Heart left ventricle (tissue), 16 donors: ENCODE measurements at regions not wholly inside any gene's neighbourhood (a gene's known extent, or its start where the extent isn't known, plus 50 kb on each side); places are given as distances from the start of the nearest gene placed in this dataset.

Experiments used
- ATAC-seq, 4 donors: fragments of 200-7000 bp; cut with Tn5 transposase; one replicate each; pipeline ENCODE4 v1.9.1; 2020 to 2022; ENCODE audit warnings: moderate library complexity in 4 of 4, mild to moderate bottlenecking in 3 of 4, moderate number of reproducible peaks in 1 of 4
- DNase-seq, 5 donors: peaks; one replicate each; pipeline ENCODE4 v3.0.0-alpha.2; 2020
- H3K27ac ChIP-seq, 12 donors: fragments of 200-600 bp; sonication (generic) in 4 of 12; one replicate each; pipeline versions ENCODE4 v1.5.0 to v1.8.0; 2016 to 2022; ENCODE audit warnings: mild to moderate bottlenecking in 2 of 12
- H3K27me3 ChIP-seq, 9 donors: fragments of 200-600 bp; sonication (generic) in 2 of 9; one replicate each; pipeline versions ENCODE4 v1.5.1 to v1.8.0; 2016 to 2022; ENCODE audit warnings: mild to moderate bottlenecking in 3 of 9
- H3K36me3 ChIP-seq, 9 donors: fragments of 200-600 bp; sonication (generic) in 2 of 9; one replicate each; pipeline versions ENCODE4 v1.5.0 to v1.8.0; 2018 to 2022; ENCODE audit warnings: mild to moderate bottlenecking in 2 of 9
- H3K4me1 ChIP-seq, 12 donors: fragments of 200-600 bp; sonication (generic) in 4 of 12; one replicate each; pipeline versions ENCODE4 v1.5.0 to v1.8.0; 2016 to 2022; ENCODE audit warnings: mild to moderate bottlenecking in 3 of 12
- H3K4me3 ChIP-seq, 12 donors: fragments of 200-600 bp; sonication (generic) in 4 of 12; one replicate each; pipeline versions ENCODE4 v1.5.0 to v1.8.0; 2017 to 2022; ENCODE audit warnings: mild to moderate bottlenecking in 9 of 12, moderate library complexity in 4 of 12
- H3K9me3 ChIP-seq, 12 donors: fragments of 200-600 bp; sonication (generic) in 4 of 12; one replicate each; pipeline versions ENCODE4 v1.5.0 to v1.8.0; 2016 to 2022; ENCODE audit warnings: mild to moderate bottlenecking in 1 of 12
- CTCF ChIP-seq, 12 donors: fragments of 200-600 bp; sonication (generic) in 4 of 12; IDR thresholded peaks; one replicate each; pipeline versions ENCODE4 v1.5.0 to v1.8.0; 2018 to 2022; ENCODE audit warnings: antibody characterized with exemption in 12 of 12, mild to moderate bottlenecking in 5 of 12
- POLR2A ChIP-seq, 2 donors: fragments of 450-650 bp; IDR thresholded peaks; one replicate each; pipeline ENCODE4 v1.6.1; 2017; ENCODE audit warnings: antibody characterized with exemption in 2 of 2, mild to moderate bottlenecking in 2 of 2, moderate library complexity in 2 of 2
- WGBS, 4 donors: extraction: QIAGEN DNeasy Blood & Tissue Kit in 2 of 4; methylation state at CpG; one replicate each; pipeline versions ENCODE4 v1.1.5 to v1.1.7; 2013 to 2018; 5-methylcytosine and 5-hydroxymethylcytosine counted together
- intact Hi-C, 10 donors: fragments of 100-400 bp; cut with DNase I; formaldehyde crosslinking; loops; one replicate each; pipeline versions ENCODE4 v1.11.1 to v1.14.2; 2022
- donor health status: ischemic (EF 13 %, LVEDD 7.1; RV severe dilation, severe dysfunction).
- donor health status: healthy with polysubstance abuse.
- donor health status: DM: no; HTN: yes; CAD: no.
- donor health status: DM: no; HTN: no; CAD: no.
- donor health status: ischemic (EF 25% LVEDD 6.9; RV normal size, moderate dysfunction).
- donor health status: ischemic (EF 25% LVEDD 5.7; RV mildly dilated, moderate dysfunction).
- donor health status: healthy.
- donor health status: DM: yes; HTN: yes; CAD: no.
- donor health status: ischemic (EF 35%, LVEDD 5.7; RV mildly dilated, moderate dysfunction).
- donor health status: nonischemic (EF 11% LVEDD 7.7; RV severe dilation, severe dysfunction).
- donor health status: DM: yes; HTN: yes; CAD: no.
- donor health status: PGD.
- donor health status: ischemic (EF 29% LVEDD 5.4; RV normal size, mild dysfunction).
- donor health status: nonischemic (EF 23%, LVEDD 6.1; RV moderate dilation, normal function).

GRCh38 chr4:53659737-53660136 is 68.5 kb upstream of the LNX1 start:
- H3K4me1 ChIP-seq: peaks cover 0 to 19% (median 0%) of the 10 kb centered on the region in 12 donors
- TF ChIP-seq CTCF (IDR thresholded peaks at IDR 0.05) (no peak), POLR2A (IDR thresholded peaks at IDR 0.05) (no peak)
- H3K36me3 ChIP-seq: no peaks in the 10 kb centered on the region
- no peaks in the 10 kb centered on the region for H3K27me3 ChIP-seq
- no peak overlapping the region for H3K27ac ChIP-seq
- DNase-seq: no peak
- 40 to 47% (median 43%) methylated on average over 2 of the region's 2 CpGs for WGBS, 4 donors
- peak in 2 of 4 donors; percentile 56 to 80 for ATAC-seq
- peaks cover 0 to 2% (median 0%) of the 10 kb centered on the region in 12 donors for H3K9me3 ChIP-seq
- no peak overlapping the region for H3K4me3 ChIP-seq
- intact Hi-C loops: loop anchor here in 3 of 10 donors (5.0 to 10.0 kb wide), 4 partner anchors 48 to 565 kb away; partner anchors contain the start of gene PDGFRA (in 1 of the 3)

- TF ChIP-seq CTCF (IDR thresholded peaks at IDR 0.05) (no peak), POLR2A (IDR thresholded peaks at IDR 0.05) (no peak)
Observed at GRCh38 chr4:53659112-53659511, 67.8 kb upstream of the LNX1 start.

GRCh38 chr4:53658029-53658428 is 66.7 kb upstream of the LNX1 start:
- Histone ChIP-seq H3K4me1 (peaks cover 0 to 36% (median 14%) of the 10 kb centered on the region in 12 donors), H3K4me3 (no peak overlapping the region), H3K9me3 (no peaks in the 10 kb centered on the region), H3K27me3 (no peaks in the 10 kb centered on the region), H3K36me3 (no peaks in the 10 kb centered on the region), H3K27ac (no peak overlapping the region)
- ATAC-seq: no peak
- no peak for DNase-seq
- intact Hi-C loops: loop anchor here in 3 of 10 donors (5.0 to 10.0 kb wide), 3 partner anchors 49 to 567 kb away; partner anchors contain the start of gene PDGFRA (in 1 of the 3)
- TF ChIP-seq CTCF (IDR thresholded peaks at IDR 0.05) (no peak), POLR2A (IDR thresholded peaks at IDR 0.05) (no peak)
- 73 to 85% (median 80%) methylated on average over 1 of the region's 1 CpG for WGBS, 4 donors

More at GRCh38 chr4:53659112-53659511, 67.8 kb upstream of the LNX1 start:
- Histone ChIP-seq H3K36me3 (no peaks in the 10 kb centered on the region), H3K4me1 (peaks cover 0 to 25% (median 4%) of the 10 kb centered on the region in 12 donors), H3K9me3 (no peaks in the 10 kb centered on the region), H3K27me3 (no peaks in the 10 kb centered on the region), H3K4me3 (no peak overlapping the region), H3K27ac (no peak overlapping the region)
- intact Hi-C loops: loop anchor here in 3 of 10 donors (5.0 to 10.0 kb wide), 3 partner anchors 48 to 566 kb away; partner anchors contain the start of gene PDGFRA (in 1 of the 3)
- WGBS, 4 donors: 81 to 85% (median 85%) methylated on average over 5 of the region's 5 CpGs
- ATAC-seq: no peak
- no peak for DNase-seq

- 81 to 85% (median 82%) methylated on average over 7 of the region's 7 CpGs for WGBS, 4 donors
- H3K27ac ChIP-seq: peak overlapping the region in 10 of 12 donors; percentile 6 to 80 (median 58)
Observed at GRCh38 chr4:53656421-53656981, 65.2 kb upstream of the LNX1 start.

More at GRCh38 chr4:53656421-53656981, 65.2 kb upstream of the LNX1 start:
- TF ChIP-seq POLR2A (IDR thresholded peaks at IDR 0.05) (no peak), CTCF (IDR thresholded peaks at IDR 0.05) (peak in 10 of 12 donors; percentile 8 to 60 (median 36))
- no peak overlapping the region for H3K4me3 ChIP-seq
- DNase-seq: no peak
- no peaks in the 10 kb centered on the region for H3K9me3 ChIP-seq
- H3K4me1 ChIP-seq: peaks cover 0 to 38% (median 14%) of the 10 kb centered on the region in 12 donors
- no peaks in the 10 kb centered on the region for H3K36me3 ChIP-seq
- H3K27me3 ChIP-seq: no peaks in the 10 kb centered on the region
- intact Hi-C loops: loop anchor here in 3 of 10 donors (5.0 to 10.0 kb wide), 3 partner anchors 51 to 568 kb away; partner anchors contain the start of gene PDGFRA (in 1 of the 3)
- peak in 3 of 4 donors; percentile 45 to 75 (median 68) for ATAC-seq
